ENCODE measurements at regions not wholly inside any gene's neighbourhood (a gene's known extent, or its start where the extent isn't known, plus 50 kb on each side); places are given as distances from the start of the nearest gene placed in this dataset.

- no peaks in the 10 kb centered on the region for H3K36me3 ChIP-seq (ENCODE audit: insufficient read depth, low read length)
- H2AFZ ChIP-seq (ENCODE audit: low read length): no peak overlapping the region
- H3K4me2 ChIP-seq (ENCODE audit: insufficient read depth, low read length): no peak overlapping the region
- no peaks in the 10 kb centered on the region for H4K20me1 ChIP-seq (ENCODE audit: insufficient read depth, low read length)
- no peaks in the 10 kb centered on the region for H3K9me3 ChIP-seq (ENCODE audit: low read depth, low read length)
- H3K4me3 ChIP-seq (ENCODE audit: insufficient read depth, low read length): no peak overlapping the region
- H3K27ac ChIP-seq (ENCODE audit: low read depth, low read length): no peak overlapping the region
- TF ChIP-seq CTCF (IDR thresholded peaks at IDR 0.05; ENCODE audit: extremely low read depth, low read depth, low read length): peak; percentile 10
- no peaks in the 10 kb centered on the region for H3K27me3 ChIP-seq (ENCODE audit: insufficient read depth, low read length)
- no peak for DNase-seq (ENCODE audit: insufficient read length, low spot score, missing footprints)
- no peaks in the 10 kb centered on the region for H3K4me1 ChIP-seq (ENCODE audit: insufficient read depth, low read length)
- H3K79me2 ChIP-seq (ENCODE audit: insufficient read depth, low read length): no peaks in the 10 kb centered on the region
These were observed 84.0 kb upstream of the SLC25A48 start for GRCh38 chr5:135750506-135750905.

GRCh38 chr5:135747824-135748223 is 86.6 kb upstream of the SLC25A48 start:
- Histone ChIP-seq H3K36me3 (ENCODE audit: insufficient read depth, low read length) (no peaks in the 10 kb centered on the region), H3K79me2 (ENCODE audit: insufficient read depth, low read length) (no peaks in the 10 kb centered on the region), H3K27me3 (ENCODE audit: insufficient read depth, low read length) (no peaks in the 10 kb centered on the region), H3K4me1 (ENCODE audit: insufficient read depth, low read length) (no peaks in the 10 kb centered on the region), H2AFZ (ENCODE audit: low read length) (no peak overlapping the region), H3K4me3 (ENCODE audit: insufficient read depth, low read length) (no peak overlapping the region), H3K4me2 (ENCODE audit: insufficient read depth, low read length) (no peak overlapping the region), H3K27ac (ENCODE audit: low read depth, low read length) (no peak overlapping the region), H3K9me3 (ENCODE audit: low read depth, low read length) (no peaks in the 10 kb centered on the region), H4K20me1 (ENCODE audit: insufficient read depth, low read length) (no peaks in the 10 kb centered on the region)
- DNase-seq (ENCODE audit: insufficient read length, low spot score, missing footprints): no peak
- no peak for TF ChIP-seq CTCF (IDR thresholded peaks at IDR 0.05; ENCODE audit: extremely low read depth, low read depth, low read length)

GRCh38 chr5:135745897-135746500 is 88.5 kb upstream of the SLC25A48 start:
- H3K79me2 ChIP-seq (ENCODE audit: insufficient read depth, low read length): no peaks in the 10 kb centered on the region
- DNase-seq (ENCODE audit: insufficient read length, low spot score, missing footprints): no peak
- no peaks in the 10 kb centered on the region for H3K27me3 ChIP-seq (ENCODE audit: insufficient read depth, low read length)
- H3K36me3 ChIP-seq (ENCODE audit: insufficient read depth, low read length): no peaks in the 10 kb centered on the region
- H3K4me3 ChIP-seq (ENCODE audit: insufficient read depth, low read length): no peak overlapping the region
- H3K4me2 ChIP-seq (ENCODE audit: insufficient read depth, low read length): no peak overlapping the region
- no peak for TF ChIP-seq CTCF (IDR thresholded peaks at IDR 0.05; ENCODE audit: extremely low read depth, low read depth, low read length)
- no peak overlapping the region for H3K27ac ChIP-seq (ENCODE audit: low read depth, low read length)
- H3K9me3 ChIP-seq (ENCODE audit: low read depth, low read length): no peaks in the 10 kb centered on the region
- H3K4me1 ChIP-seq (ENCODE audit: insufficient read depth, low read length): no peaks in the 10 kb centered on the region
- no peaks in the 10 kb centered on the region for H4K20me1 ChIP-seq (ENCODE audit: insufficient read depth, low read length)
- H2AFZ ChIP-seq (ENCODE audit: low read length): no peak overlapping the region

- Histone ChIP-seq H3K9me3 (ENCODE audit: low read depth, low read length) (no peaks in the 10 kb centered on the region), H3K79me2 (ENCODE audit: insufficient read depth, low read length) (no peaks in the 10 kb centered on the region), H3K4me2 (ENCODE audit: insufficient read depth, low read length) (no peak overlapping the region), H3K27ac (ENCODE audit: low read depth, low read length) (no peak overlapping the region), H2AFZ (ENCODE audit: low read length) (no peak overlapping the region), H3K4me3 (ENCODE audit: insufficient read depth, low read length) (no peak overlapping the region), H3K27me3 (ENCODE audit: insufficient read depth, low read length) (no peaks in the 10 kb centered on the region), H3K36me3 (ENCODE audit: insufficient read depth, low read length) (no peaks in the 10 kb centered on the region), H3K4me1 (ENCODE audit: insufficient read depth, low read length) (no peaks in the 10 kb centered on the region), H4K20me1 (ENCODE audit: insufficient read depth, low read length) (no peaks in the 10 kb centered on the region)
- TF ChIP-seq CTCF (IDR thresholded peaks at IDR 0.05; ENCODE audit: extremely low read depth, low read depth, low read length): no peak
- no peak for DNase-seq (ENCODE audit: insufficient read length, low spot score, missing footprints)
These were observed 90.6 kb upstream of the SLC25A48 start for GRCh38 chr5:135743705-135744411.
